ENCODE measurements at regions not wholly inside any gene's neighbourhood (a gene's known extent, or its start where the extent isn't known, plus 50 kb on each side); places are given as distances from the start of the nearest gene placed in this dataset.

DNA sequence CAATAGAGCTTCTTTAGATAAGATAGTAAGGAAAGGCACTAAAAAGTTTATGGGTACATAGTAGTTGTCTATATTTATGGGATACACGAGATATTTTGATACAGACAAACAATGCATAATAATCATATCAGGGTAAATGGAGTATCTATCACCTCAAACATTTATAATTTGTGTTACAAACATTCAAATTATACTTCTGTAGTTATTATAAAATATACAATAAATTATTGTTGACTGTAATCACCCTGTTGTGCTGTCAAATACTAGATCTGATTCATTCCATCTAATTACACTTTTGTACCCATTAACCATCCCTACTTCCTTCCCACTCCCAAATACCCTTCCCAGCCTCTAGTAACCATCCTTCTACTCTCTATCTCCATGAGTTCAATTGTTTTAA, 179.7 kb downstream of the FOXG1 start:
- TF ChIP-seq, protein P1, sequence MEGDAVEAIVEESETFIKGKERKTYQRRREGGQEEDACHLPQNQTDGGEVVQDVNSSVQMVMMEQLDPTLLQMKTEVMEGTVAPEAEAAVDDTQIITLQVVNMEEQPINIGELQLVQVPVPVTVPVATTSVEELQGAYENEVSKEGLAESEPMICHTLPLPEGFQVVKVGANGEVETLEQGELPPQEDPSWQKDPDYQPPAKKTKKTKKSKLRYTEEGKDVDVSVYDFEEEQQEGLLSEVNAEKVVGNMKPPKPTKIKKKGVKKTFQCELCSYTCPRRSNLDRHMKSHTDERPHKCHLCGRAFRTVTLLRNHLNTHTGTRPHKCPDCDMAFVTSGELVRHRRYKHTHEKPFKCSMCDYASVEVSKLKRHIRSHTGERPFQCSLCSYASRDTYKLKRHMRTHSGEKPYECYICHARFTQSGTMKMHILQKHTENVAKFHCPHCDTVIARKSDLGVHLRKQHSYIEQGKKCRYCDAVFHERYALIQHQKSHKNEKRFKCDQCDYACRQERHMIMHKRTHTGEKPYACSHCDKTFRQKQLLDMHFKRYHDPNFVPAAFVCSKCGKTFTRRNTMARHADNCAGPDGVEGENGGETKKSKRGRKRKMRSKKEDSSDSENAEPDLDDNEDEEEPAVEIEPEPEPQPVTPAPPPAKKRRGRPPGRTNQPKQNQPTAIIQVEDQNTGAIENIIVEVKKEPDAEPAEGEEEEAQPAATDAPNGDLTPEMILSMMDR (IDR thresholded peaks at IDR 0.05): no peak

DNA sequence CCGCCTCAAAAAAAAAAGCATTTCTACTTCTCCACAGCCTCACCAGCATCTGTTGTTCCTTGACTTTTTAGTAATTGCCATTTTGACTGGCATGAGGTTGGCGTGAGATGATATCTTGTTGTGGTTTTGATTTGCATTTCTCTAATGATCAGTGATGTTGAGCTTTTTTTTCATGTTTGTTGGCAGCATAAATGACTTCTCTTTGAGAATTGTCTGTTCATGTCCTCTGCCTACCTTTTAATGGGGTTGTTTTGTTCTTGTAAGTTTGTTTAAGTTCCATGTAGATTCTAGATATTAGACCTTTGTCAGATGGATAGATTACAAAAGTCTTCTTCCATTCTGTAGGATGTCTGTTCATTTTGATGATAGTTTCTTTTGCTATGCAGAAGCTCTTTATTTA, 182.9 kb downstream of the FOXG1 start:
- TF ChIP-seq, protein P1 (IDR thresholded peaks at IDR 0.05): no peak

DNA sequence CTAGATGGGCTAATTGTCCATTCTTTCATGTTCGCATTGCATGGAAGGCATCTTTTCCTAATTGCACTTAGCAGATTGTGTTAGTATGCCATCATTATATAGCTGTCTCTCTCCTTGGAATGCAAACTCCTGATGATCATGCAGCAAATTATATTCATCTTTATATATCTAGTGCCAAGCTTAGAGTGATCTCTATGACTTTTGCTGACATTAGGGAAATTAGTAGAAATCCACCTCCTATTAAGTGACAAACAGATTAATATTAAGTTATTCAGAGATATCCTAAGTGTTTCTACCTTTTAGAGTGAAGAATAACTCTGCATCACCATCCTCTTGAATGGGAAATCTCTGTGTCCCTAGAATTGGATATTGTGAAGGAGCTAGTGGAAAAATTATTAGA, 185.6 kb downstream of the FOXG1 start:
- TF ChIP-seq, protein P1 (IDR thresholded peaks at IDR 0.05): no peak

DNA sequence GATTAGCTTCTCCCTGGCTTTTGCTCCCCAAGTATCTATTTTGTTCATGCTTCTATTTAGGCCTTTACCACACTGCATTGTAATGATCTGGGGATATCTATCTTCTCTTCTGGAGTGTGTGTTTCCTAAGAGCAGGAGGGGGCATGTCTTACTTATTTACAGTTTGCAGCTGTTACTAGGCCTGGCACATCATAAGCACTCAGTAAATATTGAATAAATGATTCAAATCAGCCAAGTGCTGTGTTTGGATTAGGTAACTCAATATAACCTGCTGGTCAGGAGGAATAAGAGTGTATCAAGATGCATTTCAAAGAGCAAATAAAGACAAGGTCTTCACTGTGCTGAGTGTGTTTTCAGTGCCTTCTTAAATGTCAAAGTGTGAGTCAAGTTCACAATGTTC, 186.1 kb downstream of the FOXG1 start:
- TF ChIP-seq, protein P1 (IDR thresholded peaks at IDR 0.05): no peak

DNA sequence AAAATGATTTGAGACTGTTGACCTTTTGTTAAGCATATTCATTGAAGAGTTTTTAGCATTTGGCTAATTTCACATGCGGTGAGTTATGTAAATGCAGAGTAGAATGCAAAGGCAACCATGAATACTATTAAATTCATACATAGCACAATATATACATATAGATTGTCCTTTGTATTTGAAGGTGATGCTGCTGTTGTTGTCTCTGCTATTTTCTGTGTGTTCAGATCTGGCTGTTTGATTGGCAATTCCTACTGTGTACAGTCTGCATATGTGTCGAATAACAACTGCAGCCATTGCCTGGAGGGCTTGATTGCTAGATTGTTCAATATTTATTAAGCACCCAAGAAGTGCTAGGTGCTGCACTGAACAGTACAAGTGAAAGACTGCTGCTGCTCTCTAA, 187.4 kb downstream of the FOXG1 start:
- TF ChIP-seq, protein P1 (IDR thresholded peaks at IDR 0.05): no peak

DNA sequence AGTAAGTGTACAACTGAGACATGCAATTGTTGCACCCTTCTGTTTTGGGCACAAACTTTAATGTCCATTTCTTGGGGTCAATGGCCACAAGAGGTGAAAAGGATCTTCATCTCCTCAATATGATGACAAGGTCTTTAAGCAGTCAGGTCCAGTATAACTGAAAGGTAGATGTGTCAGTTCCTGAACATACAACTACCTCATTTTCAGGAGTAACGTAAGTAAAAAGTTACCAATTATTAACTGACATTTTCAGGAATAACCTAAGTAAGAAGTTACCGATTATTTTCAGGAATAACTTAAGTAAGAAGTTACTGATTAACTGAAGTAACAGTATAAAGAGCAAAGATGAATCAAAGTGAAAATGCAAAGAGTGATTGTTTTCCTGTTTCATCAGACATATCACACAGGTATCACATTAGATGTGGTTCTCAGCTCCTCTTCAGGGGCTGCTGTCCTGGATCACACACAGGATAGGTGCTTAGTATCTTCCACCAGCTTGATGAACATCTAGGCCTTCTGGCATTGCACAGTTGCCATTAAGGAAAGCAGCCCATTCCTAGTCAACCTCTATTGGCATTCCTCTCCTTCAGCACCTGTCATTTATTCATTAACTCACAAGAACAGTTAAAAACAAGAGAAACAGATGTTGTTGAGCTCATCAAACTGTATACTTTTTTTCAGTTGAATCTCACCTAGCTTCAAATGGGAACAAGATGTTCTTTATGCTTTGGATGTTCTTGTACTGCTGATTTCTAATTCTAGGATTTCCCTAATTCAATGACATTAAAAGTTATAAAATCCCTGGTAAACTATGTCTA, 200.0 kb downstream of the FOXG1 start:
- TF ChIP-seq, protein P1 (IDR thresholded peaks at IDR 0.05): no peak

DNA sequence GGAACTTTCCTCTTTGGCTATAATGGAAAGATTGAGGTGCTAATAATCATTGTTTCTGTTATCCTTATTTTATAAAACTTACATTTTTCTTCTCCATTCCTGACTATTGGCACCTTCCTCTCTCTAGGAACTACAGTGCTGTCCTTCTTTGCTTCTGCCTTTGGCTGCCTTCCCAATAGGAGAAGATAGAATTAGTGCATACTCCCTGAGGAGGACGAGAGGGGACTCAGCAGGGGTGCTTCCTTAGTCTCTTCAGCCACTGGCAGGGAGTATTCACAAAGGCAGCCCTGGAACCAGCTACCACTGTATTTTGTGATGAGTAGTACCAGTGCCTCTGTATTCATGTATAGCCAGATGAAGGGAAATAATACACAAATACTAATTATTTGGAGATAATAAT, 208.5 kb downstream of the FOXG1 start:
- TF ChIP-seq, protein P1 (IDR thresholded peaks at IDR 0.05): no peak

DNA sequence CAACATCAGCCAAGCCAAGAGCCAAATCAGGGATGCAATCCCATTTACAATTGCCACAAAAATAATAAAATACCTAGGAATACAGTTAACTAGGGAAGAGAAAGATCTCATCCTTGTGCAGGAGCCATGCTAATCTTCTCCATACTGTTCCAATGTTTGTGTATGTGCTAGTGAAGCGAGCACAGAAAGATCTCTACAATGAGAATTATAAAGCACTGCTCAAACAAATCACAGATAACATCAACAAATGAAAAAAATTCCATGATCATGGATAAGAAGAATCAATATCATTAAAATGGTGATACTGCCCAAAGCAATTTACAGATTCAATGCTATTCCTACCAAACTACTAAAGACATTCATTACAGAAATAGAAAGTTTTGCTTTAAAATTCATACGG, 215.6 kb downstream of the FOXG1 start:
- TF ChIP-seq, protein P1 (IDR thresholded peaks at IDR 0.05): no peak
